ENCODE measurements at regions not wholly inside any gene's neighbourhood (a gene's known extent, or its start where the extent isn't known, plus 50 kb on each side); places are given as distances from the start of the nearest gene placed in this dataset.
"Not testable (repeated sequence)": the region's sequence is repeated elsewhere in the genome, so short reads cannot be mapped to it uniquely, and the experiment has no call there.

- DNase-seq (ENCODE audit: low read depth), result no peak
Observed at GRCh38 chr2:208686665-208687064, 280.1 kb downstream of the PTH2R start.

- not testable (repeated sequence) for DNase-seq (ENCODE audit: low read depth)
Observed at GRCh38 chr2:208687720-208688119, 281.1 kb downstream of the PTH2R start.

- DNase-seq (ENCODE audit: low read depth), result no peak
Observed at GRCh38 chr2:208698114-208698513, 291.5 kb downstream of the PTH2R start.

- no peak for DNase-seq (ENCODE audit: low read depth)
Observed at GRCh38 chr2:208708486-208708885, 301.9 kb downstream of the PTH2R start.

GRCh38 chr2:208711598-208711997 is 305.0 kb downstream of the PTH2R start:
- DNase-seq (ENCODE audit: low read depth), result no peak

GRCh38 chr2:208713066-208713745 is 306.6 kb downstream of the PTH2R start:
- DNase-seq (ENCODE audit: low read depth), result no peak

GRCh38 chr2:208718828-208719227 is 312.2 kb downstream of the PTH2R start:
- DNase-seq (ENCODE audit: low read depth), result no peak

- DNase-seq (ENCODE audit: low read depth), result no peak
Observed at GRCh38 chr2:208722731-208723130, 316.1 kb downstream of the PTH2R start.

GRCh38 chr2:208725280-208725679 is 318.7 kb downstream of the PTH2R start:
- no peak for DNase-seq (ENCODE audit: low read depth)

GRCh38 chr2:208726242-208726641 is 319.6 kb downstream of the PTH2R start:
- no peak for DNase-seq (ENCODE audit: low read depth)

- DNase-seq (ENCODE audit: low read depth), result not testable (repeated sequence)
Observed at GRCh38 chr2:208751663-208752415, 345.2 kb downstream of the PTH2R start.

- no peak for DNase-seq (ENCODE audit: low read depth)
Observed at GRCh38 chr2:208757364-208757763, 350.8 kb downstream of the PTH2R start.

GRCh38 chr2:208773074-208773473 is 366.5 kb downstream of the PTH2R start:
- not testable (repeated sequence) for DNase-seq (ENCODE audit: low read depth)

GRCh38 chr2:208781166-208781565 is 374.6 kb downstream of the PTH2R start:
- no peak for DNase-seq (ENCODE audit: low read depth)

- DNase-seq (ENCODE audit: low read depth), result no peak
Observed at GRCh38 chr2:208782097-208782496, 375.5 kb downstream of the PTH2R start.

GRCh38 chr2:208783184-208783583 is 376.6 kb downstream of the PTH2R start:
- no peak for DNase-seq (ENCODE audit: low read depth)

GRCh38 chr2:208784774-208785173 is 378.2 kb downstream of the PTH2R start:
- DNase-seq (ENCODE audit: low read depth), result not testable (repeated sequence)

- DNase-seq (ENCODE audit: low read depth), result no peak
Observed at GRCh38 chr2:208791257-208791656, 384.7 kb downstream of the PTH2R start.

GRCh38 chr2:208792766-208793165 is 386.2 kb downstream of the PTH2R start:
- DNase-seq (ENCODE audit: low read depth), result no peak

GRCh38 chr2:208793434-208793833 is 386.8 kb downstream of the PTH2R start:
- DNase-seq (ENCODE audit: low read depth), result no peak

- DNase-seq (ENCODE audit: low read depth), result no peak
Observed at GRCh38 chr2:208794288-208794975, 387.8 kb downstream of the PTH2R start.

GRCh38 chr2:208798698-208799097 is 392.1 kb downstream of the PTH2R start:
- DNase-seq (ENCODE audit: low read depth), result no peak

- DNase-seq (ENCODE audit: low read depth), result no peak
Observed at GRCh38 chr2:208799397-208799796, 392.8 kb downstream of the PTH2R start.

Measured in non-pigmented ciliary epithelial cell (primary cell).